ENCODE measurements at regions not wholly inside any gene's neighbourhood (a gene's known extent, or its start where the extent isn't known, plus 50 kb on each side); places are given as distances from the start of the nearest gene placed in this dataset.

- TF ChIP-seq CTCF (IDR thresholded peaks at IDR 0.05), result no peak
- no peak for TF ChIP-seq POLR2AphosphoS5 (IDR thresholded peaks at IDR 0.05)
- TF ChIP-seq EP300 (IDR thresholded peaks at IDR 0.05), result no peak
- TF ChIP-seq POLR2A (IDR thresholded peaks at IDR 0.05), result no peak
These were observed 269.8 kb upstream of the CDH9 start for GRCh38 chr5:27308153-27308552.
